Ovary (tissue), 3 donors: ENCODE measurements at regions not wholly inside any gene's neighbourhood (a gene's known extent, or its start where the extent isn't known, plus 50 kb on each side); places are given as distances from the start of the nearest gene placed in this dataset.

Source experiments
- CTCF ChIP-seq, 3 donors: fragments of 450-650 bp in 2 of 3; fragments of 200-600 bp in 1 of 3; IDR thresholded peaks; one replicate each; pipeline versions ENCODE4 v1.5.1 to v1.8.0; 2016 to 2022; ENCODE audit warnings: antibody characterized with exemption in 3 of 3, mild to moderate bottlenecking in 1 of 3
- EP300 ChIP-seq: sonication (generic); formaldehyde crosslinking; IDR thresholded peaks from one replicate; pipeline ENCODE4 v1.6.1; 2017; ENCODE audit warnings: antibody characterized with exemption
- donor health status: DM: no; HTN: no; CAD: no.

- TF ChIP-seq CTCF (IDR thresholded peaks at IDR 0.05): no peak
- TF ChIP-seq EP300: no peak
These were observed 246.5 kb downstream of the EMP1 start for GRCh38 chr12:13443028-13443427.
